HEK293T (cell line): ENCODE measurements at regions not wholly inside any gene's neighbourhood (a gene's known extent, or its start where the extent isn't known, plus 50 kb on each side); places are given as distances from the start of the nearest gene placed in this dataset.

Experiments used
- CTCF ChIA-PET: fragments of 350-600 bp; formaldehyde crosslinking; extraction: SDS; loops from one replicate; lab custom pipeline; 2021; ENCODE audit warnings: antibody characterized with exemption, inconsistent platforms; lab: Yijun Ruan, JAX
- POLR2A ChIA-PET: fragments of 350-600 bp; formaldehyde crosslinking; extraction: SDS; loops from one replicate; lab custom pipeline; 2020; ENCODE audit warnings: antibody characterized with exemption, inconsistent platforms; lab: Yijun Ruan, JAX
- DNase-seq: peaks from one replicate; pipeline ENCODE4 v3.0.0; 2012; ENCODE audit warnings: mixed read lengths; ENCODE audit errors: extremely low spot score
- ARNT ChIP-seq: fragments of 450-650 bp; IDR thresholded peaks from 2 replicates; pipeline ENCODE4 v1.6.1; 2017; ENCODE audit warnings: mild to moderate bottlenecking
- BHLHE40 ChIP-seq: fragments of 450-650 bp; IDR thresholded peaks from 2 replicates; pipeline ENCODE4 v1.6.1; 2016; ENCODE audit warnings: mild to moderate bottlenecking, moderate library complexity, borderline replicate concordance
- CTBP1 ChIP-seq: fragments of 450-650 bp; IDR thresholded peaks from 2 replicates; pipeline ENCODE4 v1.6.1; 2016; ENCODE audit warnings: borderline replicate concordance
- ELF4 ChIP-seq: fragments of 450-650 bp; IDR thresholded peaks from 2 replicates; pipeline ENCODE4 v1.6.1; 2017; ENCODE audit warnings: antibody characterized with exemption
- FOXA1 ChIP-seq: fragments of 450-650 bp; IDR thresholded peaks from 2 replicates; pipeline ENCODE4 v1.6.1; 2016; ENCODE audit warnings: mild to moderate bottlenecking
- FOXK2 ChIP-seq: fragments of 450-650 bp; IDR thresholded peaks from 2 replicates; pipeline ENCODE4 v1.6.1; 2016; ENCODE audit warnings: mild to moderate bottlenecking
- FOXM1 ChIP-seq: fragments of 450-650 bp; IDR thresholded peaks from 2 replicates; pipeline ENCODE4 v1.6.1; 2017; ENCODE audit warnings: mild to moderate bottlenecking, borderline replicate concordance
- HDGF ChIP-seq: fragments of 450-650 bp; IDR thresholded peaks from 2 replicates; pipeline ENCODE4 v1.6.1; 2017; ENCODE audit warnings: antibody characterized with exemption, borderline replicate concordance
- L3MBTL2 ChIP-seq: fragments of 450-650 bp; conservative IDR thresholded peaks from 2 replicates; pipeline ENCODE4 v1.6.1; 2016; ENCODE audit warnings: mild to moderate bottlenecking
- LEF1 ChIP-seq: fragments of 450-650 bp; IDR thresholded peaks from 2 replicates; pipeline ENCODE4 v1.6.1; 2017; ENCODE audit warnings: mild to moderate bottlenecking, borderline replicate concordance
- NFRKB ChIP-seq: fragments of 450-650 bp; IDR thresholded peaks from 2 replicates; pipeline ENCODE4 v1.6.1; 2016; ENCODE audit warnings: mild to moderate bottlenecking, moderate library complexity
- PKNOX1 ChIP-seq: fragments of 450-650 bp; IDR thresholded peaks from 2 replicates; pipeline ENCODE4 v1.6.1; 2016
- SP1 ChIP-seq: fragments of 450-650 bp; IDR thresholded peaks from 2 replicates; pipeline ENCODE4 v1.6.1; 2017
- SUZ12 ChIP-seq: fragments of 450-650 bp; IDR thresholded peaks from 2 replicates; pipeline ENCODE4 v1.6.1; 2016; ENCODE audit warnings: mild to moderate bottlenecking
- TARDBP ChIP-seq: fragments of 450-650 bp; IDR thresholded peaks from 2 replicates; pipeline ENCODE4 v1.6.1; 2016
- ZNF384 ChIP-seq: fragments of 450-650 bp; IDR thresholded peaks from 2 replicates; pipeline ENCODE4 v1.6.1; 2016

GRCh38 chr13:47503475-47503874 lies 497.6 kb downstream of the SUCLA2 start:
- TF ChIP-seq HDGF (no peak), CTBP1 (no peak), SP1 (no peak), PKNOX1 (no peak), FOXM1 (no peak), L3MBTL2 (no peak), TARDBP (no peak), BHLHE40 (no peak), ZNF384 (no peak), LEF1 (no peak), ARNT (no peak), ELF4 (no peak), FOXK2 (no peak), FOXA1 (no peak), NFRKB (no peak), SUZ12 (no peak)
- no peak for DNase-seq
- ChIA-PET POLR2A (no interaction called here), CTCF (no interaction called here)

- TF ChIP-seq BHLHE40 = no peak
- TF ChIP-seq ELF4 = no peak
- no peak for TF ChIP-seq HDGF
- no peak for TF ChIP-seq LEF1
- no peak for TF ChIP-seq FOXA1
- TF ChIP-seq NFRKB = no peak
- no peak for TF ChIP-seq ZNF384
- no peak for TF ChIP-seq SP1
- TF ChIP-seq TARDBP = no peak
- no peak for TF ChIP-seq SUZ12
- TF ChIP-seq FOXK2 = no peak
- no peak for TF ChIP-seq L3MBTL2
- TF ChIP-seq FOXM1 = no peak
- TF ChIP-seq PKNOX1 = no peak
- TF ChIP-seq ARNT = no peak
- ChIA-PET CTCF (no interaction called here), POLR2A (no interaction called here)
- no peak for DNase-seq
These were observed 498.9 kb downstream of the SUCLA2 start for GRCh38 chr13:47502166-47502565.

- no peak for DNase-seq
- POLR2A ChIA-PET = no interaction called here
- TF ChIP-seq PKNOX1 (peak; percentile 62), NFRKB (no peak), FOXK2 (no peak)
- CTCF ChIA-PET = interaction anchor here (1.3 kb wide), 1 partner anchor 61 kb away, joined by 3 read pairs; no protein-coding TSS in a partner anchor
These were observed 501.5 kb downstream of the SUCLA2 start for GRCh38 chr13:47499358-47500150.

GRCh38 chr13:47484548-47484947 lies 516.5 kb downstream of the SUCLA2 start:
- no peak for DNase-seq
- POLR2A ChIA-PET = no interaction called here
- TF ChIP-seq NFRKB = no peak
- TF ChIP-seq ARNT = no peak
- no peak for TF ChIP-seq FOXK2
- TF ChIP-seq FOXA1 = no peak
- no peak for TF ChIP-seq SUZ12
- no peak for TF ChIP-seq FOXM1
- no peak for TF ChIP-seq ELF4
- TF ChIP-seq L3MBTL2 = no peak
- no peak for TF ChIP-seq PKNOX1
- no peak for TF ChIP-seq HDGF
- TF ChIP-seq SP1 = no peak
- no peak for TF ChIP-seq ZNF384
- no peak for TF ChIP-seq BHLHE40
- TF ChIP-seq CTBP1 = no peak
- no peak for TF ChIP-seq TARDBP
- no peak for TF ChIP-seq LEF1
- CTCF ChIA-PET = interaction anchor here (0.6 kb wide), 1 partner anchor 23 kb away, joined by 3 read pairs; no protein-coding TSS in a partner anchor

- no peak for DNase-seq
- POLR2A ChIA-PET = no interaction called here
- CTCF ChIA-PET = interaction anchor here (0.6 kb wide), 1 partner anchor 19 kb away, joined by 4 read pairs; no protein-coding TSS in a partner anchor
- TF ChIP-seq SP1 (no peak), TARDBP (no peak), CTBP1 (no peak)
These were observed 519.5 kb downstream of the SUCLA2 start for GRCh38 chr13:47481536-47481935.
